HL-60 (cell line): ENCODE measurements at regions not wholly inside any gene's neighbourhood (a gene's known extent, or its start where the extent isn't known, plus 50 kb on each side); places are given as distances from the start of the nearest gene placed in this dataset.

ENCODE experiments used
- DNase-seq, 2 experiments: peaks; one replicate each; pipeline ENCODE4 v3.0.0-alpha.2; 2010 to 2020; ENCODE audit warnings: low read depth in 1 of 2, low spot score in 1 of 2
- H3K27ac ChIP-seq: fragments of 250-450 bp; sonication (Bioruptor Pico); replicated peaks from 2 replicates; pipeline ENCODE4 v1.5.1; 2020; ENCODE audit warnings: mild to moderate bottlenecking, moderate library complexity
- H3K27me3 ChIP-seq: fragments of 250-450 bp; sonication (Bioruptor Pico); 2 replicates; pipeline ENCODE4 v1.5.1; 2021; ENCODE audit warnings: mild to moderate bottlenecking, moderate library complexity; ENCODE audit not compliant: insufficient read depth, poor library complexity, severe bottlenecking
- H3K4me3 ChIP-seq: replicated peaks from 2 replicates; pipeline ENCODE4 v1.5.1; 2011; ENCODE audit warnings: mild to moderate bottlenecking, control low read depth, low read length; ENCODE audit not compliant: insufficient read depth
- GABPA ChIP-seq: IDR thresholded peaks from 2 replicates; pipeline ENCODE4 v1.6.1; 2012; ENCODE audit warnings: low read depth
- POLR2AphosphoS5 ChIP-seq: IDR thresholded peaks from 2 replicates; pipeline ENCODE4 v1.6.1; 2012; ENCODE audit warnings: low read depth
- REST ChIP-seq: IDR thresholded peaks from 2 replicates; pipeline ENCODE4 v1.6.1; 2012; ENCODE audit warnings: low read depth; ENCODE audit not compliant: insufficient replicate concordance
- SPI1 ChIP-seq: IDR thresholded peaks from 2 replicates; pipeline ENCODE4 v1.6.1; 2012; ENCODE audit warnings: low read depth, mild to moderate bottlenecking, borderline replicate concordance
- TF ChIP-seq, protein P1 (sequence below): IDR thresholded peaks from one replicate; pipeline ENCODE4 v1.5.1; 2011; ENCODE audit warnings: low read length, control low read depth, inconsistent platforms; ENCODE audit not compliant: insufficient read depth

DNA sequence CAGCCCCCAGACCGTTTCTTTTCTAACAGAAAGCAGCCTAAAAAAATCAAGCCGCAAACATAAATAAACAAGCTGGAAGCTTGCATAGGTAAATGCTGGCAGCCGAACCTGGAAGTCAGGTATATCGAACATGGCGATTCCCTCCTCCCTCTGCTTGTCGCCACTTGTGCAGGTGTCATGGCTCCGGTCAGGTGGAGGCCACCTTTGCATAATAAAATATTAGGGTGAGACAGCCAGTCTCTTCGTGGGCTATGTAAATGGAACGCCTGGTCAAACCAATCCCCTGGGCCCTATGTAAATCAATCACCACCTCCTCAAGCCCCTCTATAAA is 223.9 kb upstream of the DAAM1 start:
- Histone ChIP-seq H3K4me3 (no peak overlapping the region), H3K27me3 (no peaks in the 10 kb centered on the region), H3K27ac (no peak overlapping the region)
- no peak for DNase-seq
- TF ChIP-seq, protein P1, sequence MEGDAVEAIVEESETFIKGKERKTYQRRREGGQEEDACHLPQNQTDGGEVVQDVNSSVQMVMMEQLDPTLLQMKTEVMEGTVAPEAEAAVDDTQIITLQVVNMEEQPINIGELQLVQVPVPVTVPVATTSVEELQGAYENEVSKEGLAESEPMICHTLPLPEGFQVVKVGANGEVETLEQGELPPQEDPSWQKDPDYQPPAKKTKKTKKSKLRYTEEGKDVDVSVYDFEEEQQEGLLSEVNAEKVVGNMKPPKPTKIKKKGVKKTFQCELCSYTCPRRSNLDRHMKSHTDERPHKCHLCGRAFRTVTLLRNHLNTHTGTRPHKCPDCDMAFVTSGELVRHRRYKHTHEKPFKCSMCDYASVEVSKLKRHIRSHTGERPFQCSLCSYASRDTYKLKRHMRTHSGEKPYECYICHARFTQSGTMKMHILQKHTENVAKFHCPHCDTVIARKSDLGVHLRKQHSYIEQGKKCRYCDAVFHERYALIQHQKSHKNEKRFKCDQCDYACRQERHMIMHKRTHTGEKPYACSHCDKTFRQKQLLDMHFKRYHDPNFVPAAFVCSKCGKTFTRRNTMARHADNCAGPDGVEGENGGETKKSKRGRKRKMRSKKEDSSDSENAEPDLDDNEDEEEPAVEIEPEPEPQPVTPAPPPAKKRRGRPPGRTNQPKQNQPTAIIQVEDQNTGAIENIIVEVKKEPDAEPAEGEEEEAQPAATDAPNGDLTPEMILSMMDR, result no peak

GRCh38 chr14:58965601-58966000 is 222.9 kb upstream of the DAAM1 start:
- Histone ChIP-seq H3K27ac (no peak overlapping the region), H3K27me3 (no peaks in the 10 kb centered on the region), H3K4me3 (no peak overlapping the region)
- no peak for TF ChIP-seq GABPA
- TF ChIP-seq SPI1, result no peak
- no peak for TF ChIP-seq POLR2AphosphoS5
- no peak for TF ChIP-seq REST
- TF ChIP-seq, protein P1, result no peak
- DNase-seq, result no peak

DNA sequence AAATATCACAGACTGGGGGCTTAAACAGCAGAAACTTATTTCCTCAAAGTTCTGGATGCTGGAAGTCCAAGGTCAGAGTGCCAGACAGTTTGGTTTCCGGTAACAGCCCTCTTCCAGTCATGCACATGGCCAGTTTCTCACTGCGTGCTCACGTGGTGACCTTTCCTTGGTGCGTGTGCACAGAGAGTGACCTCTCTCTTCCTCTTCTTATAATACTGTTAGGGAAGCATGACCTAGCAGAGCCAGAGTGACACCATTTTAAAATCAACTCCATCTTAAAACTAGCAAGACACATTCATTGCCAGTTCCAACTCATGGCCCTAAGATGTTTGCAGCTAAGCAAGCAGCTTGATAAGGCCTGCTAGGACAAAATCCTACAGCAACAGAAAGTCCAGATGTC is 221.5 kb upstream of the DAAM1 start:
- H3K4me3 ChIP-seq, result no peak overlapping the region
- no peaks in the 10 kb centered on the region for H3K27me3 ChIP-seq
- DNase-seq, result no peak
- H3K27ac ChIP-seq, result no peak overlapping the region
- TF ChIP-seq SPI1 (no peak), POLR2AphosphoS5 (no peak), GABPA (no peak), REST (no peak)
- TF ChIP-seq, protein P1, result no peak

DNA sequence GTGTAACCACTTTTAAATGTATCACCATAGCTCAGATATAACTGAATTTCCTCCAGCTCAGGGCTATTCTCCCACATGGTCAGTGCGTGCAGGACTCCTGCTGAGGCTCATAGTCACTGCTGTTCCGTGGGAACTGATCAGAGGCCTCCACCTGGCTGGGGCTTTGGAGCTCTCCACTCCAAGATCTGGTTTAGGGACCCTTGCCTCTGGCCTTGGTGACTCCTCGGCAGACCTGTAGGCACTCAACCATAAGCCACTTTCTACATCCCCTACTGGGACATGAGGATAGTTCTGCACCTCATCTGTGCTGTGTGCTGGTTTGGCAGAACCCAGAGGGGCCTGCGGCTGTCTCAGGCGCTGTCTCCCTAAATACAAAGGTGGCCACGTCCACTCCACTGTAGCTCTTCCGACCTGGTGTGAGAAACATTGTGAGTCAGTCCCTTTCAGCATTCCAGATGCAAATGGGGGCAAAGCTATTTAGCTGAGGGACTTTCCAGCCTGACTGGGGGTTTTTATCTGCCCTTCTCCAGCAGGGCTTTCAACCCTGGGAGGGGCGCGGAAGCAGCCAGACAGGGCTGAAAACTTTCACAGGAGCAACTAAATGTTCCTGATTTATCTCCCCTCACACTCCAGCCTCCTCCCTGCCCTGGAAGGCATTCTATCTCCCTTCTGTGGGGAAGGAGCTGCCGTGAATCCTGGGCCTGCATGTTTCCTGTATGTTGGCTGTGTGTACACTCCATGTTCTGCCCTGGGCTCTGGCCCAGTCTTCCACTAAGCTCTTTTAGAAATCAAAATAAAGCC is 218.3 kb upstream of the DAAM1 start:
- DNase-seq, result no peak
- H3K27me3 ChIP-seq, result no peaks in the 10 kb centered on the region
- no peak for TF ChIP-seq SPI1
- TF ChIP-seq REST, result no peak
- no peak for TF ChIP-seq GABPA
- TF ChIP-seq POLR2AphosphoS5, result no peak
- TF ChIP-seq, protein P1, result no peak
- no peak overlapping the region for H3K4me3 ChIP-seq
- no peak overlapping the region for H3K27ac ChIP-seq
